PC-9 (cell line): ENCODE measurements at regions not wholly inside any gene's neighbourhood (a gene's known extent, or its start where the extent isn't known, plus 50 kb on each side); places are given as distances from the start of the nearest gene placed in this dataset.
"Not testable (repeated sequence)": the region's sequence is repeated elsewhere in the genome, so short reads cannot be mapped to it uniquely, and the experiment has no call there.

Experiments used
- CTCF ChIP-seq: fragments of 200-600 bp; sonication (generic); conservative IDR thresholded peaks from 2 replicates; pipeline ENCODE4 v1.6.1; 2017; ENCODE audit warnings: mixed run types, antibody characterized with exemption, mild to moderate bottlenecking, moderate library complexity
- EZH2 ChIP-seq: fragments of 200-600 bp; sonication (generic); IDR thresholded peaks from 2 replicates; pipeline ENCODE4 v1.8.0; 2017; ENCODE audit warnings: antibody characterized with exemption, low read depth

DNA sequence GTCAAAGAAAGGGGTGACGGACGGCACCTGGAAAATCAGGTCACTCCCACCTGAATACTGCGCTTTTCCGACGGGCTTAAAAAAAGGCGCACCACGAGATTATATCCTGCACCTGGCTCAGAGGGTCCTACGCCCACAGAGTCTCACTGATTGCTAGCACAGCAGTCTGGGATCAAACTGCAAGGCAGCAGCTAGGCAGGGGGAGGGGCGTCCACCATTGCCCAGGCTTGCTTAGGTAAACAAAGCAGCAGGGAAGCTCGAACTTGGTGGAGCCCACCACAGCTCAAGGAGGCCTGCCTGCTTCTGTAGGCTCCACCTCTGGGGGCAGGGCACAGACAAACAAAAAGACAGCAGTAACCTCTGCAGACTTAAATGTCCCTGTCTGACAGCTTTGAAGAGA lies 277.3 kb upstream of the ST8SIA4 start:
- TF ChIP-seq CTCF, EZH2: not testable (repeated sequence)
